HG03097 (cell line): ENCODE measurements at regions not wholly inside any gene's neighbourhood (a gene's known extent, or its start where the extent isn't known, plus 50 kb on each side); places are given as distances from the start of the nearest gene placed in this dataset.

Experiments
- ATAC-seq: cut with Tn5 transposase; IDR thresholded peaks from one replicate; pipeline ENCODE4 v1.9.1; 2021; ENCODE audit not compliant: unreplicated experiment, low FRiP score

DNA sequence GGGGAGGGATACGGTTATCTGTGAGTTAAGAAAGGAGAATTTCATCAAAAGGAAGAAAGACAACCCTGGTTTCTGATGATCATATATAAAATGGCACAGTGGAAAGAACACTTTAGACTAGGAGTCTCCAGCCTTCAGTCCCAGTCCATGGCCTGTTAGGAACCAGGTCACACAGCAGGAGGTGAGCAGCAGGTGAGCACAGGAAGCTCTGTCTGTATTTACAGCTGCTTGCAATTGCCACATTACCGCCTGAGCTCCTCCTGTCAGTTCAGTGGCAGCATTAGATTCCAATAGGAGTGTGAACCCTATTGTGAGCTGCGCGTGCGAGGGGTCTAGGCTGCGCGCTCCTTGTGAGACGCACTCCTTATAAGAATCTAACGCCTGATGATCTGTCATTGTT lies 137.9 kb downstream of the BTG1 start:
- no peak for ATAC-seq

DNA sequence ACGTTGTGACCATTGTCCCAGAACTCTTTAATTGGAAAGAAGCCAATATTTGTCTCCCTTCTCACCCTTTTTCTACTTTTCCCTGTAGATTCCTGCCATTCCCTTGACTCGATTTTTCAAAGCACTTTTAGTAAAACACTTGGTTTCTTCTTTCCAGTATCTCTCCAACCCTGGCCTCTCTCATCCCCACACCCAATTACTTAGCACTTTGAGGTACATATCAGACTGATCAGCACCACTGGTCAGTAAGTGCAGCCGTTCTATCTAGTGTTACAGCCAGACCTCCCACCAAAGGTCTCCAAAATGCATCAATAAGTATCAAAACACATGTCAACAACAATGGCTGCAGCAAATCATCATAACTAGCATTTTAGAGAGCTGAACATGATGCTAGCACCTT lies 141.9 kb downstream of the BTG1 start:
- ATAC-seq = no peak

DNA sequence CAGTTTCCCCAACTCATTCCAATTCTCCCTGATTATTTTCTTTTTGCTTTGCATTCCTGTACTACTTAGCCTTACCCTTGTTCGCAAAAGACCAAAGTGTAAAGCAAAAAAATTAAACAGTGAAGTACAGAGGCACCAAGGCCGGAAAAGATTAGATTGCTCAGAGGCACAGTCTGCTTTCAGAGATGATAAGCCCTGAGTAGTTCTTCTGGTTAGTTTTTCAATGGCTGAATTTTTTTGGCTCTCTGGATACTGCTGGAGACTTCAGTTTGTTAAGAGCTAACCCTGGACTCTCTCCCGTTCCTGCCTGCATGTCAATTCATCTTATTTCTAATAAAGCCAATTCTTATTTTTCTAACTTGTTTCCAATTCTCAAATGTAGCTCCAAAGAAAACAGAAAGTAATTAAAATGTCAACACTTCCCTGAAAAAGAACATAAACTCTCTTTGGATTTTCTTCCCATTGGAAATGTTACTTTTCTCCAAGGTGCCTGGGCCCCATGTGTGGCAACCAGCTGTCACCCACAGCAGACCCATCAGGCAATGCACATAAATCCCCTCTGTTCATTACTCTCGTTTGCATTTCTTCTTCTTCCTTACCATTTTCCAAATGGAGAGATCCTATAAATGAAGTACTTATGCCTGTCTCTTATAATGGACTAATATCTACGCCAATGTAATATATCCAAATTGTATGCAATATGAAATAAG lies 142.8 kb downstream of the BTG1 start:
- ATAC-seq = no peak

DNA sequence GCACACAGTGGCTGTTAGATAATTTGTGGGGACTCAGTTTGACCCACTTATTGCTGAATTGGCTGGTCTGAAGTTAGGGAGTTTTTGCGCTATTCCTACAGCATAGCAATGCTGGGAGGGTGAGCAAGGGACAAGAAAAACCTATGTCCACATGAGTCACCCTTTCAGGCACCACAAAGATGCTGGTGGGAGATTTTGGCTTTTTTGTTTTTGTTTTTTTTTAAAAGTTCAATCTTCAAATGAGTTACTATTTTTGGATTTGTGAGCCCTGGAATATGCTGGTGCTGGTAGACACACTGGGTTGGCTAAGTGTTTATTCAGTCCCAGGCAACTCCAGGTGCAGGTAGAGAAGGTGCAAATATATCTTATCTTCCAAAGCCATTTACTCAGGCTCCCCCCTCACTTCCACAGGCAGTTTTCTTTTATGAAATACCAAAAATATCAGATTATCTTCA lies 143.4 kb downstream of the BTG1 start:
- no peak for ATAC-seq

DNA sequence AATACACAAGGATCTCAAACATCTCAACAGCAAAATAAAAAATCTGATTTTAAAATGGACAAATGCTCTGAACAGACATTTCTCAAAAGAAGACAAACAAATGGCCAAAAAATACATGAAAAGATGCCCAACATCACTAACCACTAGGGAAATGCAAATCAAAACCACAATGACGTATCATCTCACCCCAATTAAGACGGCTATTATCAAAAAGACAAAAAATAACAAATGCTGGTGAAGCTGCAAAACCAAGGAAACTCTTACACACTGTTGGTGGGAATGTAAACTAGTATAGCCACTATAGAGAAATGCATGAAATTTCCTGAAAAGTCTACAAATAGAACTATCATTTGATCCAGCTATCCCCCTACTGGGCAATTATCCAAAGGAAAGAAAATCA lies 145.0 kb downstream of the BTG1 start:
- ATAC-seq = no peak

DNA sequence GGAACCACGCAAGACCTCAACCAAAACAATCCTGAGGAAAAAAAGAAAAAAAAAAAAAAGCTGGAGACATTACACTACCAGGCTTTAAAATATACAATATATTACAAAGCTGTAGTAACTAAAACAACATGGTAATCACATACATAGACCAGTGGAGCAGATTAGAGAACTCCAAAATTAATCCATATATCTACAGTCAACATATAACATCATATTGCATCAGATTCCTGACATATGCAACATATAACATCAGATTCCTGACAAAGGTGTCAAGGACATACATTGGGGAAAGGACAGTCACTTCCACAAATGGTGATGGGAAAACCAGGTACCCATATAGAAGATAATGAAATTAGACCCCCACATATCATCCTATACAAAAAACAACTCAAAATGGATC lies 145.8 kb downstream of the BTG1 start:
- no peak for ATAC-seq

DNA sequence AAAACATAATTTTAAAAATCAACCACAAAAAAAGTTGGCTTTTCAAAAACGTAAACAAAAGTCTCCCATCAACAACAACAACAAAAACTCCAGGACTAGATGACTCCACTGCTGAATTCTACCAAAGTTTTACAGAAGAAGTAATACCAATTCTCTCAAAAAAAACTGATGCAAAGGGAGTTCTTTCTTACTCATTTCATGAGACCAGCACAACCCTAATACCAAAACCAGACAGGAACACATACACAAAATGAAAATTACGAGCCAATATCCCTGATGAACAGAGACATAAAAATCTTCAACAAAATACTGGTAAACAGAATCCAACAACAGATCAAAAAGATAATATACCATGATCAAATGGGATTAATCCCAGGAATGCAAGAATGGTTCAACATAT lies 147.3 kb downstream of the BTG1 start:
- no peak for ATAC-seq

DNA sequence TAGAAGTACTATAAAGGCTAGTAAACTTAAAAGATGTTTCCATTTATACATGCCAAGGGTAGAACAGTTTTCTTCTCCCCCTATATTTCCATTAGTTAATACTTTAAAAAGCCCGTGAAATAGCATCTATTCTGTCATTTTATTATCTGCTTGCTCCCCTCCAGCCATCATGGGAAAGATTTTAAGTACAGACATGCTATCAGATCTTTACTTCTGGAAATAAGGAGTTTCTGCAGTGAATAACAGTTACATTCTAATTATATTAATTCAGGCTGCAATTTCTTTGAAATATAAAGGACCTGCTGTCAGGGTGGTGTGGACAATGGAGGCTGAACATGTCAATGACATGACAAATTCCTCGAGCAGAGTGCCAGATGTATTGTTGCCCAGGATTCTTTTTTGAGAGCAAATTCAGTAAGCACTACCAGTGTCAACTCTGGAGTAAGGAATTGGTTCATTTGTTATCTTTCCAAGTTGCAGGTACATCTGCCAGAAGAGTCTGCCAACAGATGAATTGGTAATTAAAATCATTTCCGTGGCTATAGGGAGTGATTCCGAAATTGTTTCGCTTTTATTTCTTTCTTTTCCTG lies 151.3 kb downstream of the BTG1 start:
- ATAC-seq = no peak

DNA sequence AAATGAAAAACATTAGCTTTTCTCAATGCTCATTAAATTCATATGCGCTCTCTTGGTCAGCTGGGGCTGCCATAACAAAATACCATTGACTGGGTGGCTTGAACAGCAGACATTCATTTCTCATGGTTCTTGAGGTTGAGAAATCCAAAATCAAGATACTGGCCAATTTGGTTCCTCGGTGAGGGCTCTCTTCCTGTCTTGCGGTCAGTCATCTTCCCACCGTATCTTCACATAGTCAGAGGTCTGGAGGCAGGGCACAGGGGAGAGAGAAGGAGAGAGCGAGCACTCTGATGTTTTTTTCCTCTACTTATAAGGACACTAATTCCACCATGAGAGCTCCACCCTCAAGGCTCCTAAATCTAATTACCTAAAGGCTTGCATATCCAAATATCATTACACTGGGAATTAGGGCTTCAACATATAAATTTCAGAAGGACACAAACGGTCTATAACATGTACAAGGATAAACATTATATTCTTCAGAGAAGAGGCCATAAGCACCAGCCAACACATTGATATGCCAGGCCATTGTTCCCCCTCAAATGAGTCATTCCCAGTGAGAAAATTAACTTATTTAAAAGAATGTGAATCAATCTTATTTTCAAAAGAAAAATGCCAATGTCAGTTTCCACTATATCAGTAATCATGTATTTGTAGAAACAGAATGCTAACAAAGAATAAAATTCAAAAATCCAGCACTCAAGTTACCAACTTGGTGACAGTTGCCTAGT lies 152.2 kb downstream of the BTG1 start:
- no peak for ATAC-seq

DNA sequence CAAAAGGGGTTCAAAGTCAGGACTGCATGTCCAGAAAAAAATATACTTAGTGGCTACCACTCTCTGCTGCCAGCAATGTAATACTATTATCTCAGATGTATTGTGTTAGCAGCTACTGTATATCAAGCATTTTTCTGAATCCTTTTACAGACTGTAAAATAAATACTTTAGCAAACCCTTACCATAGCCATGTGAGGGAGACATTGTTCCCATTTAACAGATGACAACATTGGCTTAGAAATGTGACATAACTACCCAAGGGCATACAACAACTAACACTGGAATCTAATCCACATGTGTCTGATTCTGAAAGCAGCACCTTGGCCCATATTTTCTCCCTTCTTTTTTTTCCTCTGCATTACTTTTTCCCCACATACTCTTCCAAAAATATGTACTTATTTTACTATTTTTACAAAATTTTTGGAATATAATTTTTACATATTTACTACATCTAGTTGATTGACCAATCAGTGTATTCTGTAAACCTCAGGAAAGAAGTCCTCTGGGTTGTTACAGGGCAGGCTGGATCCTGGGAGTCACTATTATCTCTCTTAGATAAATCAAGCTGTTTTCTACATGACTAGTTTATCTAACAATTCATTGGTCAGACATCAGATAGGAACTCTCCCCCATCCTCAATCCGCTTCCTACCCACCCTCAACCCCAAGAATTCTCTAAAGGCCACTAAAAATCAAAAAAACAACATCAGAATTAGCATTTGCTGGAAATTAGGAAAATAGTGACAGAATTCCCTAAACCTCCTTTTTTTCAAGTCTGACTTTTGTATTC lies 154.1 kb downstream of the BTG1 start:
- ATAC-seq = no peak

DNA sequence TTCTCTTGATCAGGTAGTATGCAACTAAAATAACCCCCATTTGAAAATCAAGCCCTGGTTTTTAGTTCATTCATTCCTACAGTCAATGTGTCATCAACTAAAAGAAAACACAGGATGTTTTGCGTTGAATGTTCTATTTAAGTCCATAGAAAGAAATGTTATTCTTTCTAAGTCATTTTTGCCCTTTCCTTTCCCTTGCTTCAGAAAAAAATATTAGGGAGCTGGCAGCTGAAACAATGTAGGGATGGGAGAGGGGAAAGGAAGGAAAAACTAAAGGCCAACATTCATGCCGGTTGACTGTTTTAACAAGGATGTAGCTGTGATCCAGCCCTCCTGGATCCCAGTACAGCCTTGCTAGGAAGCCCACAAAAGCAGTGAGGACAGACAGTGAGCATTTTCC lies 155.1 kb downstream of the BTG1 start:
- ATAC-seq = no peak

DNA sequence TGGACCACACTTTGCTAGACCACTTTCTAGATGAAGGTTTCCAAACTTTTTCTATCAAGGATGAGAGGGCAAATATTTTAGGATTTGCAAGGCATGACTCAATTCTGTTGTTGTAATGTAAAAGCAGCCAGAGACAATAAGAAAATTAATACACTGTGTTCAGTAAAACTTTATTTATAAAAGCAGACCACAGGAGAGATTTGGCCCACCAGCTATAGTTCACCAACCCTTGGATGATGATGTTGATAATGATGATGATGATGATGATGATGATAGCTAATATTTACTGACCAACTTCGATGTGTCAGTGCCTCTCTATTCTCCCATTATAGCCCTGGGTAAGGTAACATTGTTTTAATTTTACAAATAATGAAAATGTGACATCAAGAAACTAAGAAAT lies 156.5 kb downstream of the BTG1 start:
- ATAC-seq = no peak

DNA sequence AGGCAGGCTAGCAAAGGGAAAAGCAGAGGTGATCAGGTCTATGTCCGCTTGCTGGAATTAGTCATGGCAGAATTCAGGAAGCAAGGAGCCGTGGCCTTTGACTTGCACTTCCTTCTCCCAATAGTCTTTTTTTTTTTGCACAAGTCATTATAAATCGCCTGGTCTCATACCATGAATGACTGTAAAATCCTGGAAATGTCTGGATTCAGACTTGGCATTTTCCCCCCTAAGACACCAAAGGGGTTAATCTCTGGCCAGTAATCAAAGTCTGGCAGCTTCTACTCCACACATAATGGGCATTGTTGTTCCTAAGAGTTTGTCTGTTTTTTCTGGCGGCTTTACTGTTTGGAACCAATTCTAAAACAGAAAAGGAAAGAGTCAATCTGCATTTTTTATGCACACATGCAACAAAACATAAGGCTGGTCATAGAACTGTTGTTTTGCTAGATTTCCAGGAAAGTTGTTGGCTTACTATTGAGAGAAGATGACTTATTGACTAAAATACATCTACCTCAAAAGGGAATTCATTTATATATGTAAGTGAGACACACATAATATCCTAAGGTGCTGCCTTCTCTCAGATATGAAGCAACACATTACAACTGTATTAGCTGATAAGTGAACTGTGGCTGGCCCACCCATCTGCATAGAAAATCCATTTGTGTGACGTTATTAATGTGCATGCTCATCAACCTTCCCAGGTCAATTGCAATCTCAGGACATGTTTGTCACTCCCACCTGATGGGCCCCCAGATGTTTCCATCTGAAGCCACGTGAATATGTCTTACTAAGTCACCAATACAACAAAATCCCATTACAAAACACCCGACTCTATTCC lies 157.3 kb downstream of the BTG1 start:
- no peak for ATAC-seq

DNA sequence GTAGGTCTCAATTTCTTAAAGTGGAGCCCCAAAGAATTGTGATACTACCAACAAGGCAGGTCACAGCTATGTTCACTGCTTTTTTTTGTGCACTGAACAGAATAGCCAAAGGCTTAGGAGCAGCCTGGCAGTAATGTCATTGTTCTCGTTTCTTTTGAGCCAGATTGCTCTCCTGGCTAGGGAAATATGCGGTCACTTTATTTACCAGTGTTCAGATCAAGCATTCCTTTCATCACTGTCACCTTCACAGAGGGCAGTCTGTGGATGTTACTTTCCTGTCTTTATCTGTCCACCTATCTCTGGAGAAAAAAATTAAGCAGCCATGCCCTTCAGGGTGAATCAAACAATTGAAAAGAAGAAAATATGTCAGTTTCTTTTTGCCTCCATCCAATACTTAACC lies 159.6 kb downstream of the BTG1 start:
- ATAC-seq = no peak

DNA sequence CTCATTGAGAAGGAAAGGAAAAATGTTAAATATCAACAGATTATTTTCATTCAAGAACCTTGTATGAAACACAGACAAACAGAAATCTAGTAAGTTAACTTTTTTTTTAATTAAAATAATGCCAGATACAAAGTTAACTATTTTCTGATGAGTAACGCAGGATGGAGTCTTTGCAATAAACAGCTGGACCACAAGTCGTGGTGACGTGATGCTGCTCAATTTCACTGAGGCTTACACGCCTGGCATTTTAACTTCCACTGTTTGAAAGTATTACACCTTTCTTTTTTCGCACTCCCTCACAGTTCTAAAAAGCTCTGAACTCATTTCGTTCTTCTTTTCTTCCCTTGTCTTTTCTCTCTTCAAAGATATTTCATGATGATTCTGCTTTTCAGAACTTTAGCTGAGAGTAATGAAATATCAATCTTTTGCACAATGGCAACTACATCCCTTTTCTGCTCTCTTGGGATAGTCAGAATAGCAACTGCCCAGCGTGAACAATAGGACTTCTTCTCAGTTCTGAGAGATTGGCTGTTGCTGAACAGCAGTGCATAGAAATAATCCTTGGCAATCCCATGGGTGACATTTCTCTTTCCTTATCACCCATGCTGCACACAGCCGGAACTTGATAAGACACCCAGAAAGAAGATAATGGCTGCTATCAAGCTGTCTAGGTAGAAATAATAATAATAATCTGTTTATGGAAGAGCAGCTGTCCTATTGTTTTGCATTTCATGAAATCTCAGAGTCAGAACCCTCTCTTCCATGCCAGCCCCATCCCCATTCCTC lies 160.5 kb downstream of the BTG1 start:
- ATAC-seq = no peak

DNA sequence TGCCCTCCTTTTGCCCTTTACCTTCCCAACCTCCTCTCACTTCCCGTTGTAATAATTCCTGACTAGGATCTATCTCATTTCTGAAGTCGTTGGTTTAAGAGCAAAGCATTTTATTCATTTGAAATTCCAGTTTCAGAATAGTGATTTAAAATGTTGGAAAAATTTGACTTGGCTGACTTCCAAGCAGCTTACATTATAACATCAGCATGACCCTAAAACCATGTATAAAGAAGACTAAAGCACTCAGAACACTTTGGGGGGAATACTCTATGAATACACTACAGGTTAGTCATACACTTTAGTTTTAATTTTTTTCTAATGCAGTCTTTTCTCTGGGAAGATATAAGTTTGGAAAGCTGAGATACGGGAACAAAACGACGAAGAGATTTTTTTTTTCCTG lies 161.1 kb downstream of the BTG1 start:
- no peak for ATAC-seq

DNA sequence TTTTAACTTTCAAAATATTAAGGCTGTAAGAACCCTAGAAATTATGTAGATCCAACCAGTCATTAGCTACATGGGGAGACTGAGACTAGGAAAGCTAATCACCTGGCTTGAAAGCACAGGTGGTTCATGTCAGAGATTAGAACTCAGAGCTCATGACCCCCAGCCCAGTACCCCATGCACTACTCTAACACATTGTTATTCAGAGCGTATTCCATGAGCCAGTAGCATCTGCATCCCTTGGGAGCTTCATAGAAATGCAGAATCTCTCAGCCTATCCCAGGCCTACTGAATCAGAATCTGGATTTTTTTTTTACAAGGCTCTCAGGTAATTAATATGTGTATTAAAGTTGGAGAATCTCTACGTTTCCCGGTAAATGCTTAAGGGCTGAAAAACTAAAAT lies 161.7 kb downstream of the BTG1 start:
- ATAC-seq = no peak

DNA sequence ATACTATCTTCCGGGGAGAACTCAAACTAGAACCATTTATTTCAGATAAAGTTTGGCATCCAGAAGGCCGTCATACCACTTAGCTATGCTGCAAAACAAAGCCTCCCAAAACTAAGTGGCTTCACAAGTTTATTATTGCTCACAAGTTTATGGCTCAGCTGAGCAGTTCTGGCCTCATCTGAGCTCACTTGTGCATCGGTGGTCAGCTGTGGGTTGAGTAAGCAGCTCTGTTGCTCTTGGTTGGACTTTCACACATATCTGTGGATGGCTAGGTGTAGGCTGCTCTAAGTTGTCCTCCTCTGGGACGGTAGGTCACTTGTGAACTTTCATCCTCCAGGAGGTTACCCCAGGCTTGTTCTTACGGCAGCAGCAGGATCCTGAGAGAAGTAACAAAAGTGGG lies 162.7 kb downstream of the BTG1 start:
- ATAC-seq = no peak

DNA sequence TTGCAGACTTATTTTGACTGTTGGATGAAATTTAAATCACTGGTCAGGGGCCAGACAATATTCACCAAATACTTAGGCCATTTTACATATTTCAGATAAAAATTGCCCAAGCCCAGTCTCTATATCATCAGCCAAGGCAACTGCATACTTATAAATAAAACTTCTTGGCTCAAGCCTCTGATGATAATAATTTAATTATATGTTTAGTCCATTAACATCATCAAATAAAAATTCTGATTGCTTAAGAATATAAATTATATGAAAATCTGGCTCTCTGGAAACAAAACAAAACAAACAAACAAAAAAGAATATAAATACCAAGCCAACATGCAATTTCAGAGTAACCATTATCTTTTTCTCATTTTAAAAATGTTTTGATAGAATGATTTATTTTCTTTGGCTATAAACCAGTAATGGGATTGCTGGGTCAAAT lies 165.2 kb downstream of the BTG1 start:
- ATAC-seq = no peak

DNA sequence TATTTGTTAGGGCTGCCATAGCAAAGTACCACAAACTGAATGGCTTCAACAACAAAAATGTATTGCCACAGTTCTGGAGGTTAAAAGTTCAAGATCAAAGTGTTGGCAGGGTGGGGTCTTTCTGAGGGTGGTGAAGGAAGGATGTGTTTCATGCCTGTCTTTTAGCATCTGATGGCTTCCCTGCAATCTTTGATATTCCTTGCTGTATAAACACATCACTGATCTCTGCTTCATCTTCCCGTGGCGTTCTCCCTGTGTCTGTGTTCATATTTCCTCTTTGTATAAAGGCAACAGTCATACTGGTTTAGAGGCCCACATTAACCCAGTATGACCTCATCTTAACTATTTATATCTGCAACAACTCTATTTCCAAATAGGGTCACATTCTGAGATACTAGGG lies 167.5 kb downstream of the BTG1 start:
- no peak for ATAC-seq
